ENCODE measurements at regions not wholly inside any gene's neighbourhood (a gene's known extent, or its start where the extent isn't known, plus 50 kb on each side); places are given as distances from the start of the nearest gene placed in this dataset.
"Not testable (repeated sequence)": the region's sequence is repeated elsewhere in the genome, so short reads cannot be mapped to it uniquely, and the experiment has no call there.

DNA sequence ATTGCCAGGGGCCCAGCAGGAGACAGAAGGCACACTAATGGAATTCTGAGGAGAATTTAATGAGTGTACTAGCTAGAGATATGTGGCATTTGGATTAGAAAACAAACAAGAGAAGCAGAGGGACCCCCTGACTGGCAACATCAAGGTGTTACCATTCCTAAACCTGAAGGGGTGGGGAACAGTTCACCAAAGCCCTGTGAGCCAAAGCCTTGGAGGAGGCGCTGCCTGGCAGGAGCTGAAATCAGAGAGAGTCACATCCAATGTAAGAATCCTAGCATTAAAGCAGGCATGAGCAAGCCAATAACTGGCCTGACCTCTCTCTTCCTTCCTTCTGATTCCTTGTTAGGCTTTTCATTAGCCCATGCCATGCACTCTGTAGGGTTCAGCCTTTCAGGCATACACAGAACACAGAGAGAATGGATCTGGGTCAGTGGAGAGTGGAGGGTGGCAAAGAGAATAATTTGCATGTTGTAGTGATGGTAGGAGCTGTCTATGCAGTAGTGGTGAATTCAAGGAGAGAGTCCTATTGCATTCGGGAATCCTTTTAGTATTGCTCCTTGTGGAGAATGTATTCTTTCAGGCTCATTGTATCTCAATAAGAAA, 367.2 kb upstream of the MAN1A1 start:
- DNase-seq, result no peak

DNA sequence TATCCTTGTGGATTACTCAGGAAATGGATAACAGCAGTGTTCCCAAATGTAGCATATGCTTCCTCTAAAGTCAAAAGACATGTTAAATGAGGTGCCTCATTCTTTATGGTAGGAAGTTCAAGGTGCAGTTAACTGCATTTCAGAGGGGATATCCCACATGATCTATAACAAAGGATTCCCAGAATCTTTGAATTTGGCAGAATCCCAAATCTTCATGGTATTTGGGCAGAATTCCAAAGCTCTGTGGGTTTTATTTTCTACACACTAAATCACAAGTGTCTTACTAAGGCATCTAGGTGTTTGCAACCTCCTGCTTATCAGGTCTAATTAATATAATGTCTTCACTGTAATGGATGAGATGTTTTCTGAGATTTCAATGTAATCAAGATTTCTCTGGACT, 364.3 kb upstream of the MAN1A1 start:
- no peak for DNase-seq

DNA sequence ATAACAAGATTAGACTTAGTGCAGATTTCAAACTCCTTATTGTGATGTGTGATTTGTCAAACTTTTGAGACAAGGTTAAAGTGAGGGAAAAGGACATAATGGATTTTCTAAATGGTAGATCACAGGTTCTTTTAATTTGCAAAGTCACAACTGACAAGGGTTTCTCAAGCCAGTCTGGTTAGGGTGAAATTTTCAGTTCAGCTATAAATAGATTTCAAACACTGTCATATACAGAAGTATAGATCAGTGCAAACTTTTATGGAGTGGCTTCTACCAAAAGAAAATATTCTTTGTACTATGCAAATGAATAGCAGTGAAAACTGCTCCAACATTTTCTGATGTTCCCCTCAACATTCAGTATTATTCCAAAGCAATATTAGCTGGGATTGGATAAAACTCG, 337.1 kb upstream of the MAN1A1 start:
- DNase-seq, result no peak

DNA sequence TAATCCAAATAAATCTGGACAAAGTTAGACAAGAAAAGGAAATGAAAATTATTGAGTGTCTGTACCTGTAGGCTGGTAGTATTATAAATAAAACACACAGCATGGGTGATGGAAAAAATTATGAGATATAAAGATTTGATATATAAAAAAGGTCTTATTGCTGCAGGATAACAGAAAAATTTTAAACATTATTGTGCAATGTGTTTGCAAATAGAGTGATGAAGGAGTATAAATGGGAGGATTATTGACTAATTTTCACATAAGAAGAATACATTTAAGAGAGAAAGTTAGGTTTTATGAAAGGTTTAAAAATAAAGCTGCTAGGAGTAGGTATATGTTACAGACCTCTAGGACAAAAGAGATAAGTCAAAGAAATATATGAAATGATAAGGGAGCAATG, 336.7 kb upstream of the MAN1A1 start:
- DNase-seq, result no peak

DNA sequence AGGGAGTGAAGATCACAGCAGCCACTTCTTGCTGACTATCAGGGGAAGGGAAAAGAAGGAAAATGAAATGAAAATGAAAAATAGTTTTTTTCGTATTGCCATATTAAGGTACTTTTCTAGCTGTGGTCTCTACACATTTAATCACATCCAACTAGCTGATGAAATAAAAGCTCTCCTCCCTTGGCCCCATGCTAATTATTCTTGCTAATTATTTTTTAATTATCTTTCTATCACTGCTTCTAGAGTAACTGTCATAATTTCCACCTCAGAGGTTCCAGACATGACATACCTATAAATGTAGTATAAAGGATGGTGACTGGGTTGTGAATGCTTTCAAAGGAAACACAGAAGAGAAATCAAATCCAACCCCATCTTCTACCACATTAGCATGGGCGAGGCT, 334.1 kb upstream of the MAN1A1 start:
- DNase-seq, result no peak

DNA sequence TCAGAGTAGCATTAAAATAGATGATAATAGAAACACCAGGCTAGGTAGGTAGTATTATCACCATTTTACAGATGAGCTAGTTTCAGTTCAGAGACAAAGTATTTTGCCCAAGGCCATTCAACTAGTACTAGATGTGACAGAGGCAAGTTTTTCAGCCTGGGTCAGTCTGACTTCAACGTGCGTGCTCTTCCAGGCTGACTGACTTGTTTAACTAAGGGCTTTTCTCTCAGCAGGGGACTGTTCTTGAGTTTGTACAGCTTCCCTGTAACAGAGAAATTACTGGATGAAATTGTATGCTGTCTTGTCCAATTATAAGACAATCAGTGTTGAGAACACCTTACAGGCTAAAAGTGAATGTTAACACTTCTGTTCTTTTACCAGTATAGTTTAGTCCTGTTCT, 333.5 kb upstream of the MAN1A1 start:
- no peak for DNase-seq

DNA sequence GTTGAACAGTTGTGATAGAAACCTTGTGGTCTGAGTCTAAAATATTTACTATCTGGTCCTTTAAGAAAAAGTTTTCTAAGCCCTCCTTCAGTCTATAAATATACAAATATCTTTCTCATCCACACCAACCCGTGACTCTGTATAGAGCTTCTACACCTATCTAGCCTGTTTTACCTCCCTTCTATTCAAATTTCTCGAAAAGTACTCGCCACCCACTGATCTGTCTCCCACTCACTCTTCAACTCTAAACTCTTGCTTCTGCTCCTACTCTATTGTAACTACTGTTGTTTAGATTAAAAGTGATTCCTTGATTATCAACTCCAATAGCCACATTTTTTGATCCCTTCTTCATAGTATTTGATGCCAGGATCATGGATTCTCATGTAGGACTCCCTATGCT, 329.4 kb upstream of the MAN1A1 start:
- DNase-seq, result no peak

DNA sequence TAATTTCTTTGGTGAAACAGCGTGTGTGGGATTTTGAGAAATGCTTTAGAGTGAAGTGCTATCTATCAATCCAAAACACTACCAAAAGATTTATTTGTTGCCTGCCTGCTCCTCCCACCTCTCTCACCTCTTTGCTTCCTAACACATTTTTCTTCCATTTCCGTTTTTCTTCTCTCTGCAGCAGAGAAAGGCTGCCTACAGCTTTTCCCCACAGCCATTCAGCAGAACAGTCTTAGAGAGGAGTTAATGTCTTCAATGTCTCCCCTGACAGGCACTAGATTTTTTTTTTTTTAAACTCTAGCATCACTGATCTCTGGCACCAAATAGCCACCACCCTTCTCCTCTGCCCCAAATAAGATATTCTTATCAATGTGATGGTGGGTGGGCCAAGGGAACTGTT, 327.8 kb upstream of the MAN1A1 start:
- no peak for DNase-seq

DNA sequence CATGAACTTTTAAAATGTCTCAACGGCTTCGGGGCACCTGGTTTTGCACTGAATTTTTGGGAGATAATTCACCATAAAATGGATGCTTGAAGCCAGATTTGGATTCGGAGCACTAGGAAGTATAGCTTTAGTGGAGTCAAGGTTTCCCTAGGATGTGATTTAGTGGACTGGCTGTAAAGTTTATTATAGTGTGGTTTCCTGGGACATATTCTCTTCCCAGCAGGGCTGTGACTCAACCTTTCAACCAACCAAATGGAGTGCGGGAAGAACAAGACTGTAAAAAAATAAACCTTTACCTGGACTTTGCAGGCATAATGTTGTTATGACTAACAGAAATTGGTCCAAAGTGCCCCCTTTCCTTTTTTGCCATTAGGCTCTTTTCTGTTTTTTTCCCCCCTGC, 327.4 kb upstream of the MAN1A1 start:
- no peak for DNase-seq

DNA sequence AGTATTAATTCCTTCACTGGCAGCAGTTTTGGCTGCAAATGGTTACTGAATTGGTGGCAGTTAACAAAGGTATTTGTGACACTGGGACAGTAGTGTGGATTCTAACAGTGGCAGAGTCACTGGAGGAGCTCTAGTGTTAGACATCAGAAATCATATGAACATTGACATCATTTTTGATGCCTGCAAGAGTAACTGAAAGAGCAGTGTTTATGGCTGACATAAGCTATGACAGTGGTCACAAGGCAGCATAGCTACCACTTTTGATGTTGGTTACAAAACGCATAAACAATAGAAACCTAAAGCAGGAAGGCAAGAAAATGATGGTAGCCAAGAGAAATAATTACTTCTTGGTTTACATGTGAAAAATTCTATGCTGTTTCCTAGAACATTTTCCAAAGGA, 326.7 kb upstream of the MAN1A1 start:
- no peak for DNase-seq

DNA sequence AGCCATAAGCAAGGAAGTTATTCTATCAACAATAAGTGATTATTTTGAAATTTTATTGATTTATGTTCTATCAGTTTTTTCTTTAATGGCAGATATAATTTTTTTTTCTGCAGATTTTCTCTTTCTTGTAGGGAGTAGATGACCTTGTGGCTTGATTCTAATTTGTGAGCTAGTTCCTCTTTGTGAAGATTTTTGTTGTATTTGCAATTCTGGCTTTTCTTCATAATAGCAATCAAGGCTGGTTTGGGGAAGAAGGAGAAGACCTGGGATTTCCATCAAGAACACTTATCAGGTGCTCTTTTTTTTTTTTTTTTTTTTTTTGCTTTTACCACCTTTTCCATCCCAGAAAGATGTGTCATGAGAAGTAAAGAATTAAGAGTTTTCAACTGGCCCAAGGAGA, 324.2 kb upstream of the MAN1A1 start:
- DNase-seq, result no peak

DNA sequence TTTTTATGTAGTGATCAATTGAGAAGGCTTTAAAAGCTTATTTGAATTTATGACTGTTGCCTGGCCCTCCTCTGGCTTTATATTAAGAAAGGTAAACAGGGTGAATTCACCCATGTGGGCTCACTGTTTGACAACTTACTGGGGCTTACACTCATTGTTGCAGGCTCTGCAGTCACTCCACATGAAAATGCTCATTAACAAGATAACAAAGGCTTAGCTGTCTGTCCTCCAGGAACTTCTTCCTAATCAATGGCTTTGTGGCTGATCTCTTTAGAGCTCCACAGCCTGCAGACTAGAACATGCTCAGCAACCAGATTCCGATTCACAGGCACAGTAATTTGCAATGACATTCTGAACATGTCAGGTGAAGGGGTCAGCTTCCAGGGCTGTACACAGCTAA, 323.2 kb upstream of the MAN1A1 start:
- no peak for DNase-seq

DNA sequence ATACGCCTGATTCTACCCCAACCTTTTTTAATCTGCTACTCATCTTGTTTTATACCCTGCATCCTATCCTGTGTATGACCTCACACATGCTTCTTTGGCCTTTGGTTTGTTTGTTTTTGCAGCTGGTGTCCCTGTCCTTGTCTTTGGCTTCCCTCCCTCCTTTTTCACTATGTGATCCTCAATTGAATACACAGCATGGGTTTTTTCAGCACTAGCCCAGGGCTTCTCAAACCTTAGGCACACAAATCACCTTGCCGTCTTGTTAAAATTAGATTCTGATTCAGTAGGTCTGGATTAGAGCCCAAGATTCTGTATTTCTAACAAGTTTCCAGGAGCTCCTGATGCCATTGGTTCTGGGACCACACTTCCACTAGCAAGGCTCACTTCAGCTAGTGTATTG, 321.5 kb upstream of the MAN1A1 start:
- no peak for DNase-seq

DNA sequence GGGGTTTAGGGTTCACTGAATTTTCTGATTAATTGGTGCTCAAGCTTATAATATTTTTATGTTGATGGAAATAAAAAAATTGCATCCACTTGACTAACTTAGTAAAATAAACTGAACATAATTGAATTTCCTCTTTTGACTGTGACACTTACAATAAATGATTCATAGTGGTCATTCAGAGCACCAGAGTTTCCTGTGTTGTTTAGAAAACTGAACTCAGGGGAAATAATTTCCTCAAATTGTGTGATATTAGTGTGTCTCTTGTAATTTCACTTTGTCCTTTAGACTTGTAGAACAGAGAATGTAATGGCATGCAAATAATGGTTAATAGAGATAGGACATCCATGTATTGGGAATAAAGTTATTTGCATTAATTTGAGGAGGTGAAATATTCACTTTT, 319.7 kb upstream of the MAN1A1 start:
- DNase-seq, result no peak

DNA sequence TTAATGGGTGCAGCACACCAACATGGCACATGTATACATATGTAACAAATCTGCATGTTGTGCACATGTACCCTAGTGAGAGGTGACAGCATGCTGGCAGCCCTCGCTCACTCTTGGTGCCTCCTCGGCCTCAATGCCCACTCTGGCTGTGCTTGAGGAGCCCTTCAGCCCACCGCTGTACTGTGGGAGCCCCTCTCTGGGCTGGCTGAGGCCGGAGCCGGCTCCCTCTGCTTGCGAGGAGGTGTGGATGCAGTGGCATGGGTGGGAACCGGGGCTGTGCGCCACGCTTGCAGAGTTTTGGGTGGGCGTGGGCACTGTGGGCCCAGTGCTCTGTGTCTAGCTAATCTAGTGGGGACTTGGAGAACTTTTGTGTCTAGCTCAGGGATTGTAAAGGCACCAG, 315.9 kb upstream of the MAN1A1 start:
- DNase-seq, result not testable (repeated sequence)

DNA sequence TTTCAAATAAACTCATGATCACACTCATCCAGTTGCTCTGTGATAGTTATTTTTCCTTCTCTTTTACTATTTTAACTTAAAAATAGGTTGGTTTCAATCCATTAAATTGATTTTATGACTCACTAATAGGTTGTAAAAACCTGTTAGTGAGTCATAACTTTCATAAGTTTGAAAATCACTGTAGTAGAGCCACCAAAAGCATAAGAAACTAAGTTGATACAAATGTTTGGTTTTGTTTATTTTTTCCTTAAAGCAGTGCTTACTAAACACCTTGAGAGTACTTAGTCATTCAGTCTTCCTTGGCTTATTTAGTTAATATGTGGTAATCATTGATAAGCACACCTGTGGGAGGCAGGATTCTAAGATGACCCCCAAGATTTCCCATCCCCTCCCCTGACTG, 312.1 kb upstream of the MAN1A1 start:
- DNase-seq, result no peak

DNA sequence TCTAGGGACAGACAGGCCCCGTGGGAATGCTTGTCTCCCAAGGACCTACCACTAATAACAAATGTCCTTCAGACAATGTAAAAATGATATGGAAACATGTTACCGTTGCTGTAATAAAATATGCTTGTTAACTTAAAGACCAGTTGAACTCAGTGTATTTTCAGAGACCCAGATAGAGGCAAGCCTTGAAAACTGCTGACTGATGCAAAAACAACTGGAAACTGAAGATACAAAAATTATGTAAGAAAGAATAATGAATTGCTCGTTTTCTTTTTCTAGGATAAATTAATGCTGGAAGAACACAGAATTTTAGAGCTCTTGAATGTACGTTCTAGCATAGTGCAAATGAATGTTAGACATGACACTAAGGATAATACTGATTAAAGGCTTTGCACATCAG, 311.5 kb upstream of the MAN1A1 start:
- DNase-seq, result no peak

DNA sequence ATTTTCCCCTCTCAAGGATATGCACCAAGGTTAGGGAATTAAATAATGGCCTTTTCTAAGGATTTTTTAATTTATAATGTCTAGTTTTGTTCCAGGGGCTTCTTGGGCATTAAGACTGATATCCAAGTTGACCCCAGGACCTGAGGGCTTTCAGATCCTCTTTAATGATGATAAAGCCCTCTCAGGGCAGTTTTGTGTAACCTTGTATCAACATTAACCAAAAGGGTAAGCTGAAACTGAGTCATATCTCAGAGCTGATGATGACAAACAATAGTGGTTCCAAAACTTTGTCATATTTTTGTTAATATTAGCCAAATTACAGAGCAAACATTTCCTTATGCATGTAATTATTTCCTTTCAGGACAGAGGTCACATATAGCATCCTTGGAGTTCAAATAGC, 309.4 kb upstream of the MAN1A1 start:
- no peak for DNase-seq

DNA sequence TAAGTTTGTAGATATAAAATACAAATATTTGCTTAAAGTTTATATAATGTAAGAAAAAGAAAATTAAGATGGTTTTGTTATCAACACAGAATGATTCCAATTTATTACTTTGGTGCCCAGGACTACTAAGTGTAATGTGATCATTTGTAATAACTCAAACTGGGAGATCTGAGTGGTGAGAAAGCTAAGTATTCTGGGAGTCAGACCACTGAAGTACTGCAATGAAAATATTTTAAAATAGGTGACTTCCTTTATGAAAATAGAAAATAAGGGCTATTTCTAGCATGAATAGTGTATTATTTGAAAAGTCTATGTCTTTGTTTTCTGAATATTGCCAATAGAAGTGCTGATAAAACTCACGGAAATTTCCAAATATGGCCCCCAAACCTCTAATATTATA, 305.6 kb upstream of the MAN1A1 start:
- DNase-seq, result no peak

DNA sequence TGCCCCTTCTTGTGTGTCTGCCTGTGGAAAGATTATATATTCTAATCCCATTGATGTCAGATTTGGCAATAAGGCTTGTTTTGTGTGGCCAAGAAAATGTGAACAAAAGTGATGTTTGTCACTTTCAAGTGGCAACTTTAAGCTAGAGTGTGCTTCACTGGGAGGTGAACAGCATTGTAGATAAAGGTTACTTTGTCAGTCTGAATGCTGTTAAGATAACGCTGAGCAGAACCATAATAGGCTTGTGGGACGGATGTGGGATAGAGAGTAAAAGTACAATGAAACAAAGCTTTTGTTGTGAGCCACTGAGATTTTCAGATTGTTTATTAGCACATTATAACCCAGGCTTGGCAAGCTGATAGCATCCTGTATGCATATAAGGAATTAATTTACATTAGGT, 303.8 kb upstream of the MAN1A1 start:
- no peak for DNase-seq

DNA sequence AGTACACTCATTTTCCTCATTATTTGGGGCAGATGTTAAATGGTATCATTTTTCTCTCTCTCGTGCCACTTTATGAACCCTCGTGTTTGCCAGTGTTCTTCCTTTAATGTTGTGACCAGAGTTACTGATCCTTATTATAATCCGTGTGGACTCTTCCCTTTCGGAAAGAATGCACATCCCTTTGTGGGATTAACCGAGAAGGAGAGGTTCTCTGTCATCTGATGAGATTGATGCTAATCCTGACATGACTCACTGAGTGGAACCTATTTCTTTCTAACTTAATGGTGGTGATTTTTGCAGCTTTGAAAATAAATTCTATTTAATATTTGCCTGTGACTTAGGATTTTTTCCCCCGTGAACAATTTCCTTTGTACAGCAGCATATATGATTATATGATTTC, 300.0 kb upstream of the MAN1A1 start:
- DNase-seq, result no peak

DNA sequence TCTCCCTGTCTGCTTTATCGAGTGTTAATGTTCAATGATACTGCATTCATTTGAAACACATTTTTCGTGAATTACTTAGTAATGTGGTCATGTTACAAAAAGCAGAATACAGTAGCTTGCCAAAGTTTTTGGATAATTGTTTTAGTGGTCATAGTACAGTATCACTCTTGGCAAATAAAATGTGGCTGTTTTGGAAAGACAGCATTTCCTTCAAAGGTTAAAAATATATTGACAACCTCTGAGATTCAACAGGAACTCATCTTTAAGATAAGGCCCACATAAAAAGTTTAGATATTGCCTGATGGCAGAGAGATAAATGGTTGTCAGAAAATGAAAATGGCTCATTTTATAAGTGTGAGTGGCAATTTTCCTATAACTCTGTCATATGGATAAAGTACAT, 297.7 kb upstream of the MAN1A1 start:
- DNase-seq, result no peak

DNA sequence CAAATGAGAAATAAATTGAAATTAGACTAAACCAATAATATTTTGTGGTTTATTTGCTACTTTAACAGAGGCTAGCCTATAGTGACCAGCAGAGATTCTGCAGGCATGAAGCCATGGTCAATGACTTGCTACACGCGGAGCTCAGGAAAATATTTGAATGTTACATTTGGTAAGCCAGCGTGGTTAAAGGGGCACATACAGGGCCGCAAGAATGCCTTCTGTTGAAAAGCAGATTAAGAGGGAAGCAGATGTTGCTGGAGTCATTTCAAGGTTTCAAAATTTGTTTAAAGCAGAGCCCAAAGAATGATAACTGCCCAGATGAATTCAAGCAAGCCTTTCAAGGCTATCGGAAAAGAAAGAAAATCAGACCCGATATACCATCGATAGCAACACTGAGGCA, 294.3 kb upstream of the MAN1A1 start:
- DNase-seq, result no peak

DNA sequence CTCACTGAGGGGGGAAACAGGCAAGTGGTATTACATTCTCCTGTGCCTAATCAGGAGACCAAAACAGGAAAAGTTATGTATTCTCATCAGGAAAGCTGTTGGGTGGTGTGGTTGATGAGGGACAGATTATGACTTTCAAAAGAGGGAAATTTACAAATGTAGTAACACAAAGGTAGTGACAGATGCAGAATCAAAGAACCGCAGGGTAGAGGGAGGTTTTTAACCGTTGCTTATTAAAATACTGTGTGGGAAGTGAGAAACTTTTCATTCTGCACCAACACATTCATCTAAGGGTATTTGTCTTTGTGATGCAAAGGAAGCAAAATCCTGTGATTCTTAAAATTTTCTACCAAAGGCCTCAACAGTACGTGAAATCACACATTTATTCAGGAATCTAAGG, 288.2 kb upstream of the MAN1A1 start:
- no peak for DNase-seq

DNA sequence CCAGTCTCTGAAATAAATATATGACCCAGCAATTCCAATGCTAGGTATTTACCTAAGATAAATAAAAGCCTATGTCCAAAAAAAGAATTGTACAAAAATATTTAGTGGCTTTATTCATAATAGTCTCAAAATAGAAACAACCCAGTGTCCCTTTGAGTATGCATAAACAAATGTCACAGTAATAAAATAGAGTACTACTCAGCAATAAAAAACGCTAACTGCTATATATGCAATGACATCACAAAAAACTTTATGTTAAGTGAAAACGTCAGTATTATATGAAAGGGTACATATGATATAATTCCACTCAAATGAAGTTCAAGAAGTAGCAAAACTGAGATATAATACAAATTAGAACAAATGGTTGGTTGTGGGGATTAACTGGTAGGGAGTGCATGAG, 286.5 kb upstream of the MAN1A1 start:
- DNase-seq, result no peak

DNA sequence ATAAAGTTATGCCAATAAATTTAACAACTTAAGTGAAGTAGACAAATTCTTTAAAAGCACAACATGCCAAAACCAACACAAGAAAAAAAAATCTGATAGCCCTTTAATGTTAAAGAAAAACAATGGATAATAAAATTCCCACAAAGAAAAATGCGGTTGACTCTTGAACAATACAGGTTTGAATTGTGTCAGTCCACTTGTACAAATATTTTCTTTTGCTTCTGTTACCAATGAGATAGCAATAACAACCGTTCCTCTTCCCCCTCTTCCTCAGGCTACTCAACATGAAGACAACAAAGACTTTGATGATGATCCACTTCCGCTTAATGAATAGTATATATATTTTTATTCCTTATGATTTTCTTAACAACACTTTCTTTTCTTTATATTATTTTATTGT, 283.9 kb upstream of the MAN1A1 start:
- DNase-seq, result no peak

All from occipital lobe (tissue), 1 donor.